ENCODE measurements at regions not wholly inside any gene's neighbourhood (a gene's known extent, or its start where the extent isn't known, plus 50 kb on each side); places are given as distances from the start of the nearest gene placed in this dataset.
A peak's percentile ranks its signal among the peaks of the same experiment; 100 is the strongest.

DNA sequence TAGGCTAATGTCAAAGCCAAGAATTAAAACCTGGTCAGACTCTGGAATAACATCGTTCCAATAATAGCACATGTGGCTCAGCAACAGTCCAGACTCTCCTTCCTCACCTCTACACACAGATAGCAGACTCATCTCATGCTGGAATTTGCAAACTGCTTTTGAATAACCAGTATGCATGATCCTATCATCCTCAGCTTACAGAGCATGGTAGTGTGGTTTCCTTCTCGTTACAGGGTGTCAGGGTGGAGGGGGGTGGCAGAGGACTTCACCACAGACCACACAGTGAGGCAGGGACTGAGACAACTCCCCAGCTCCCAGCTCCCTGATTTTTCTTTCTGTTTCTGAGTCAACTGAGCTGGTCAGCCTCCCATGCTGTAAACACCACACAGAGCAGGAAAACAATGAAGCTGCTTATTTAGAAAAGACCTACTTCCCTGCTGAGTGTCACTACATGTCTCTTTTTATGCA, 101.6 kb downstream of the RPL22L1 start:
- TF ChIP-seq, protein P1, sequence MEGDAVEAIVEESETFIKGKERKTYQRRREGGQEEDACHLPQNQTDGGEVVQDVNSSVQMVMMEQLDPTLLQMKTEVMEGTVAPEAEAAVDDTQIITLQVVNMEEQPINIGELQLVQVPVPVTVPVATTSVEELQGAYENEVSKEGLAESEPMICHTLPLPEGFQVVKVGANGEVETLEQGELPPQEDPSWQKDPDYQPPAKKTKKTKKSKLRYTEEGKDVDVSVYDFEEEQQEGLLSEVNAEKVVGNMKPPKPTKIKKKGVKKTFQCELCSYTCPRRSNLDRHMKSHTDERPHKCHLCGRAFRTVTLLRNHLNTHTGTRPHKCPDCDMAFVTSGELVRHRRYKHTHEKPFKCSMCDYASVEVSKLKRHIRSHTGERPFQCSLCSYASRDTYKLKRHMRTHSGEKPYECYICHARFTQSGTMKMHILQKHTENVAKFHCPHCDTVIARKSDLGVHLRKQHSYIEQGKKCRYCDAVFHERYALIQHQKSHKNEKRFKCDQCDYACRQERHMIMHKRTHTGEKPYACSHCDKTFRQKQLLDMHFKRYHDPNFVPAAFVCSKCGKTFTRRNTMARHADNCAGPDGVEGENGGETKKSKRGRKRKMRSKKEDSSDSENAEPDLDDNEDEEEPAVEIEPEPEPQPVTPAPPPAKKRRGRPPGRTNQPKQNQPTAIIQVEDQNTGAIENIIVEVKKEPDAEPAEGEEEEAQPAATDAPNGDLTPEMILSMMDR (IDR thresholded peaks at IDR 0.05; ENCODE audit: unreplicated experiment in 3 of 3): no peak
- peaks cover 41% of the 10 kb centered on the region for H3K4me1 Mint-ChIP-seq

DNA sequence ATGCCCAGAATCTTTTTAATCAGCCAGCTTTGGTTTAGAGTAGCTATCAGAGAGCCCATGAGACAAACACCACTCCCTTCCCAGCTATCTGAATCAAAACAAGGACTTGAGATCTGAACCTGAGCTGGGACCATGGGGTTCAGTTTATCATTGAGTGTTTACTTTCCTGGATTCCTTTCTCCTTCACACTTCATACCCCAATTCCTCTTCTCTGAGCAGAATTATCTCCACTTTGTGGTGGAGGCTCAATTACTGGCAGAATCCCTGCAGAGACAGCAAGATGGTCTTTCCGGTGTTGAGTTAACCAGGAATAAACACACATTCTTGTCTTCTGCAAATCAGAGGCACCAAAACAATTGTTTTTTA, 102.4 kb downstream of the RPL22L1 start:
- H3K4me1 Mint-ChIP-seq: peaks cover 33% of the 10 kb centered on the region
- H3K27me3 Mint-ChIP-seq (ENCODE audit: low read depth): no peaks in the 10 kb centered on the region
- H3K36me3 Mint-ChIP-seq (ENCODE audit: low read depth): no peaks in the 10 kb centered on the region
- no peak overlapping the region for H3K4me3 Mint-ChIP-seq
- TF ChIP-seq, protein P1 (IDR thresholded peaks at IDR 0.05; ENCODE audit: unreplicated experiment in 3 of 3): no peak
- H3K27ac Mint-ChIP-seq: peak overlapping the region in 1 of 3 experiments; percentile 44
- H3K9me3 Mint-ChIP-seq: no peaks in the 10 kb centered on the region

More for the DNA sequence above, 101.6 kb downstream of the RPL22L1 start:
- Mint-ChIP-seq H3K9me3 (no peaks in the 10 kb centered on the region), H3K4me3 (no peak overlapping the region), H3K27me3 (ENCODE audit: low read depth) (no peaks in the 10 kb centered on the region), H3K27ac (peak overlapping the region; percentile 49 to 64 (median 61)), H3K36me3 (ENCODE audit: low read depth) (no peaks in the 10 kb centered on the region)

DNA sequence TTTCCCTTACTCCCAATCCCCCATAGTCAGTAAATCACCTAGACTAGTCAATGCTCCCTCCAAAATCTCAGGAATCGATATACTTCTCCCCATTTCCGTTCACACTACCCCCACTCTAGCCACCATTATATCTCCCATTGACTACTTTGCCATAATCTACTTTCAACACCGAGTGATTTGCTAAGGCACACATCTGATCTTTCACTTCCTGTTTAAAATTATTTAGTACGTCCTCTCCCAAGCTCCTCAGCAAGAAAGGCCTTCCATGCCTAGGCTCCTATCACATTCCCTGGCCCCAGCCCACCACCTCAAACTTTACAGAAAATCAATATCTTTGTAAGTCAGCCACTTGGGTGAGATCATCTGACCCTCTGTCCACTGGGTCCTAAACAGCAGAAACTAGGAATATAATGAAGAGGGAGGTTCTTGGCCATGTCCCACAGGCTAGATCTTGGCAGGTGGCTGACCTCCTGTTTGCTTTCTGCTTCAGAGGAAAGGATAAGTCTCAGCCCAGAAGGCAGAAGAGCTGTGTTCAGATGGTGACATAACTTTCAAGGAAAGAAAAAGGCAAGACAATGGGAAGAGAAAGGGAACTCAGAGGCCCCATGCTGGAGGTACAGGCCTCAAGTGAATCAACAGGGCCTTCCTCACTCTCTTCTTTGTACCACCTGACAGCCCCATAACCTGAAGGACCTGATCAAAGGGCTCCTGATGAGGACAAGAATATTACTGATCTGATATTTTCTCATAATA, 103.0 kb downstream of the RPL22L1 start:
- TF ChIP-seq, protein P1 (IDR thresholded peaks at IDR 0.05; ENCODE audit: unreplicated experiment in 3 of 3): no peak
- Mint-ChIP-seq H3K4me1 (peaks cover 30% of the 10 kb centered on the region), H3K9me3 (no peaks in the 10 kb centered on the region), H3K27ac (peak overlapping the region in 1 of 3 experiments; percentile 44), H3K36me3 (ENCODE audit: low read depth) (no peaks in the 10 kb centered on the region), H3K27me3 (ENCODE audit: low read depth) (no peaks in the 10 kb centered on the region), H3K4me3 (no peak overlapping the region)

- H3K4me1 Mint-ChIP-seq: peaks cover 26% of the 10 kb centered on the region
- no peaks in the 10 kb centered on the region for H3K9me3 Mint-ChIP-seq
- H3K27me3 Mint-ChIP-seq (ENCODE audit: low read depth): no peaks in the 10 kb centered on the region
- H3K27ac Mint-ChIP-seq: peak overlapping the region in 1 of 3 experiments; percentile 6
- TF ChIP-seq, protein P1 (IDR thresholded peaks at IDR 0.05; ENCODE audit: unreplicated experiment in 3 of 3): no peak
- no peaks in the 10 kb centered on the region for H3K36me3 Mint-ChIP-seq (ENCODE audit: low read depth)
- H3K4me3 Mint-ChIP-seq: no peak overlapping the region
Observed at GRCh38 chr3:170766253-170766652, 103.7 kb downstream of the RPL22L1 start.

DNA sequence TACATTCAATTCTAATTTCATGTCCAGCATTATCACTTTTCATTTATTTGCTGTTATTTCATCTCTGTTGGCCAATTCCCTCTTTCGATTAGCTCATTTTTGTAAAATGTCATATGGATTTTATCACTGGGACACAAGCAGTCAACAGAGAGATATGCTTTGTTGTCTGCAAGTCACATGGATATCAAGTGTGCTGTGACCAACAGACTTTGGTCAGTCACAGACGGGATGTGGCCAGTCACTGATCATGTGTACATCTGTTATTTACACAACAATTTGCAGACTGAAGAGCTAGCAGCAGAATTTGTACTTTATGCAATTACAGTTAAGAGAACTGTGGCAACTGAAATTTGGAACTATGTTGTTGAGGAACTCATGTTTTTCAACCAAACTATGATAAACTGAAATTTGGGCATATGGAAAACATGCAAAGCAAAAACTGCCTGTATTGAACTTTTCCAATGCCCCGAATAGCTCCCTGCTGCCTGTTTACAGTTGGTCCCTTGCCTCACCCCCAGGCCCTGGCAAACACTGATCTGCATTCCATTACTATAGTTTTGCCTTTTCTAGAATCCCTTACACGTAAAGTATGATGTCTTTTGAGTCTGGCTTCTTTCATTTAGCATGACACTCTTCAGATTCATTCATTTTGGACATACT, 104.4 kb downstream of the RPL22L1 start:
- H3K4me3 Mint-ChIP-seq: no peak overlapping the region
- H3K36me3 Mint-ChIP-seq (ENCODE audit: low read depth): no peaks in the 10 kb centered on the region
- H3K9me3 Mint-ChIP-seq: no peaks in the 10 kb centered on the region
- no peaks in the 10 kb centered on the region for H3K27me3 Mint-ChIP-seq (ENCODE audit: low read depth)
- H3K27ac Mint-ChIP-seq: peak overlapping the region in 1 of 3 experiments; percentile 52
- H3K4me1 Mint-ChIP-seq: peaks cover 23% of the 10 kb centered on the region
- TF ChIP-seq, protein P1 (IDR thresholded peaks at IDR 0.05; ENCODE audit: unreplicated experiment in 3 of 3): no peak
